HepG2 (cell line): ENCODE measurements at regions not wholly inside any gene's neighbourhood (a gene's known extent, or its start where the extent isn't known, plus 50 kb on each side); places are given as distances from the start of the nearest gene placed in this dataset.

Experiments
- CTCF ChIP-seq: sonication (generic); formaldehyde crosslinking; IDR thresholded peaks from 2 replicates; pipeline ENCODE4 v1.5.0; 2020; ENCODE audit warnings: mild to moderate bottlenecking, missing genetic modification reagents, moderate library complexity
- EZH2 ChIP-seq: conservative IDR thresholded peaks from 2 replicates; pipeline ENCODE4 v1.6.1; 2012; ENCODE audit warnings: mild to moderate bottlenecking, low read depth, low read length, moderate library complexity
- JUN ChIP-seq: sonication (generic); formaldehyde crosslinking; IDR thresholded peaks from 2 replicates; pipeline ENCODE4 v1.4.0; 2020; ENCODE audit warnings: mild to moderate bottlenecking, missing genetic modification reagents
- POLR2A ChIP-seq, 2 experiments: IDR thresholded peaks; 2 replicates each; pipeline ENCODE4 v1.6.1; 2011; ENCODE audit warnings: low read depth in 2 of 2, low read length in 2 of 2, mild to moderate bottlenecking in 1 of 2, moderate library complexity in 1 of 2; ENCODE audit not compliant: insufficient read depth in 1 of 2
- SAFB2 ChIP-seq: sonication (generic); formaldehyde crosslinking; IDR thresholded peaks from 2 replicates; pipeline ENCODE4 v1.5.1; 2020; ENCODE audit warnings: missing genetic modification reagents, low read depth, mild to moderate bottlenecking, borderline replicate concordance
- STAT5B ChIP-seq: sonication (generic); formaldehyde crosslinking; IDR thresholded peaks from 2 replicates; pipeline ENCODE4 v1.4.0; 2020; ENCODE audit warnings: missing genetic modification reagents
- TMF1 ChIP-seq: sonication (generic); formaldehyde crosslinking; IDR thresholded peaks from 2 replicates; pipeline ENCODE4 v1.8.1; 2022; ENCODE audit warnings: low read depth, missing genetic modification reagents
- ZFX ChIP-seq: sonication (generic); formaldehyde crosslinking; IDR thresholded peaks from 2 replicates; pipeline ENCODE4 v1.4.0; 2020; ENCODE audit warnings: mild to moderate bottlenecking, low read depth, missing genetic modification reagents, moderate library complexity
- TF ChIP-seq, protein P1 (sequence below), 2 experiments: IDR thresholded peaks; 2 replicates each; pipeline ENCODE4 v1.6.1; 2011 to 2012; ENCODE audit warnings: low read length in 2 of 2, borderline replicate concordance in 1 of 2, low read depth in 1 of 2, mild to moderate bottlenecking in 1 of 2, moderate library complexity in 1 of 2

GRCh38 chr2:62410015-62410453 lies 96.0 kb downstream of the TMEM17 start:
- no peak for TF ChIP-seq TMF1 (CRISPR knock-in tag)
- TF ChIP-seq STAT5B (CRISPR knock-in tag): no peak
- TF ChIP-seq SAFB2: no peak
- no peak for TF ChIP-seq JUN (CRISPR knock-in tag)
- no peak for TF ChIP-seq POLR2A (IDR thresholded peaks at IDR 0.05; ENCODE audit: insufficient read depth in 1 of 2, low read depth in 2 of 2, low read length in 2 of 2)
- TF ChIP-seq EZH2: no peak
- TF ChIP-seq, protein P1, sequence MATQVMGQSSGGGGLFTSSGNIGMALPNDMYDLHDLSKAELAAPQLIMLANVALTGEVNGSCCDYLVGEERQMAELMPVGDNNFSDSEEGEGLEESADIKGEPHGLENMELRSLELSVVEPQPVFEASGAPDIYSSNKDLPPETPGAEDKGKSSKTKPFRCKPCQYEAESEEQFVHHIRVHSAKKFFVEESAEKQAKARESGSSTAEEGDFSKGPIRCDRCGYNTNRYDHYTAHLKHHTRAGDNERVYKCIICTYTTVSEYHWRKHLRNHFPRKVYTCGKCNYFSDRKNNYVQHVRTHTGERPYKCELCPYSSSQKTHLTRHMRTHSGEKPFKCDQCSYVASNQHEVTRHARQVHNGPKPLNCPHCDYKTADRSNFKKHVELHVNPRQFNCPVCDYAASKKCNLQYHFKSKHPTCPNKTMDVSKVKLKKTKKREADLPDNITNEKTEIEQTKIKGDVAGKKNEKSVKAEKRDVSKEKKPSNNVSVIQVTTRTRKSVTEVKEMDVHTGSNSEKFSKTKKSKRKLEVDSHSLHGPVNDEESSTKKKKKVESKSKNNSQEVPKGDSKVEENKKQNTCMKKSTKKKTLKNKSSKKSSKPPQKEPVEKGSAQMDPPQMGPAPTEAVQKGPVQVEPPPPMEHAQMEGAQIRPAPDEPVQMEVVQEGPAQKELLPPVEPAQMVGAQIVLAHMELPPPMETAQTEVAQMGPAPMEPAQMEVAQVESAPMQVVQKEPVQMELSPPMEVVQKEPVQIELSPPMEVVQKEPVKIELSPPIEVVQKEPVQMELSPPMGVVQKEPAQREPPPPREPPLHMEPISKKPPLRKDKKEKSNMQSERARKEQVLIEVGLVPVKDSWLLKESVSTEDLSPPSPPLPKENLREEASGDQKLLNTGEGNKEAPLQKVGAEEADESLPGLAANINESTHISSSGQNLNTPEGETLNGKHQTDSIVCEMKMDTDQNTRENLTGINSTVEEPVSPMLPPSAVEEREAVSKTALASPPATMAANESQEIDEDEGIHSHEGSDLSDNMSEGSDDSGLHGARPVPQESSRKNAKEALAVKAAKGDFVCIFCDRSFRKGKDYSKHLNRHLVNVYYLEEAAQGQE (IDR thresholded peaks at IDR 0.05; ENCODE audit: borderline replicate concordance in 1 of 2, low read depth in 1 of 2, low read length in 2 of 2): no peak
- TF ChIP-seq ZFX (CRISPR knock-in tag): no peak
- peak; percentile 63 for TF ChIP-seq CTCF
